SK-N-SH (cell line): ENCODE measurements at regions not wholly inside any gene's neighbourhood (a gene's known extent, or its start where the extent isn't known, plus 50 kb on each side); places are given as distances from the start of the nearest gene placed in this dataset.

Experiments
- MXI1 ChIP-seq: IDR thresholded peaks from 2 replicates; pipeline ENCODE4 v1.6.1; 2012; ENCODE audit warnings: mild to moderate bottlenecking, low read depth, low read length, improper control_type of control experiment
- TAF1 ChIP-seq: IDR thresholded peaks from 2 replicates; pipeline ENCODE4 v1.6.1; 2012; ENCODE audit warnings: low read depth, mild to moderate bottlenecking, low read length, moderate library complexity, borderline replicate concordance
- TF ChIP-seq, protein P1 (sequence below): IDR thresholded peaks from 2 replicates; pipeline ENCODE4 v1.6.1; 2012; ENCODE audit warnings: mild to moderate bottlenecking, low read depth, low read length, moderate library complexity

GRCh38 chr4:180560896-180561295 lies 1682.3 kb upstream of the TENM3 start:
- TF ChIP-seq MXI1, result no peak
- TF ChIP-seq, protein P1, sequence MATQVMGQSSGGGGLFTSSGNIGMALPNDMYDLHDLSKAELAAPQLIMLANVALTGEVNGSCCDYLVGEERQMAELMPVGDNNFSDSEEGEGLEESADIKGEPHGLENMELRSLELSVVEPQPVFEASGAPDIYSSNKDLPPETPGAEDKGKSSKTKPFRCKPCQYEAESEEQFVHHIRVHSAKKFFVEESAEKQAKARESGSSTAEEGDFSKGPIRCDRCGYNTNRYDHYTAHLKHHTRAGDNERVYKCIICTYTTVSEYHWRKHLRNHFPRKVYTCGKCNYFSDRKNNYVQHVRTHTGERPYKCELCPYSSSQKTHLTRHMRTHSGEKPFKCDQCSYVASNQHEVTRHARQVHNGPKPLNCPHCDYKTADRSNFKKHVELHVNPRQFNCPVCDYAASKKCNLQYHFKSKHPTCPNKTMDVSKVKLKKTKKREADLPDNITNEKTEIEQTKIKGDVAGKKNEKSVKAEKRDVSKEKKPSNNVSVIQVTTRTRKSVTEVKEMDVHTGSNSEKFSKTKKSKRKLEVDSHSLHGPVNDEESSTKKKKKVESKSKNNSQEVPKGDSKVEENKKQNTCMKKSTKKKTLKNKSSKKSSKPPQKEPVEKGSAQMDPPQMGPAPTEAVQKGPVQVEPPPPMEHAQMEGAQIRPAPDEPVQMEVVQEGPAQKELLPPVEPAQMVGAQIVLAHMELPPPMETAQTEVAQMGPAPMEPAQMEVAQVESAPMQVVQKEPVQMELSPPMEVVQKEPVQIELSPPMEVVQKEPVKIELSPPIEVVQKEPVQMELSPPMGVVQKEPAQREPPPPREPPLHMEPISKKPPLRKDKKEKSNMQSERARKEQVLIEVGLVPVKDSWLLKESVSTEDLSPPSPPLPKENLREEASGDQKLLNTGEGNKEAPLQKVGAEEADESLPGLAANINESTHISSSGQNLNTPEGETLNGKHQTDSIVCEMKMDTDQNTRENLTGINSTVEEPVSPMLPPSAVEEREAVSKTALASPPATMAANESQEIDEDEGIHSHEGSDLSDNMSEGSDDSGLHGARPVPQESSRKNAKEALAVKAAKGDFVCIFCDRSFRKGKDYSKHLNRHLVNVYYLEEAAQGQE, result no peak
- no peak for TF ChIP-seq TAF1
